OCI-LY7 (cell line): ENCODE measurements at regions not wholly inside any gene's neighbourhood (a gene's known extent, or its start where the extent isn't known, plus 50 kb on each side); places are given as distances from the start of the nearest gene placed in this dataset.

Source experiments
- EZH2phosphoT487 ChIP-seq: fragments of 200-600 bp; sonication (generic); IDR thresholded peaks from 2 replicates; pipeline ENCODE4 v1.6.1; 2018; ENCODE audit warnings: low read depth, borderline replicate concordance, mild to moderate bottlenecking, mixed run types, antibody characterized with exemption, low read length, moderate library complexity, mixed read lengths
- TF ChIP-seq, protein P1 (sequence below): fragments of 200-600 bp; sonication (generic); conservative IDR thresholded peaks from 2 replicates; pipeline ENCODE4 v1.5.1; 2014; ENCODE audit warnings: mild to moderate bottlenecking, antibody characterized with exemption, low read length, moderate library complexity, mixed read lengths

DNA sequence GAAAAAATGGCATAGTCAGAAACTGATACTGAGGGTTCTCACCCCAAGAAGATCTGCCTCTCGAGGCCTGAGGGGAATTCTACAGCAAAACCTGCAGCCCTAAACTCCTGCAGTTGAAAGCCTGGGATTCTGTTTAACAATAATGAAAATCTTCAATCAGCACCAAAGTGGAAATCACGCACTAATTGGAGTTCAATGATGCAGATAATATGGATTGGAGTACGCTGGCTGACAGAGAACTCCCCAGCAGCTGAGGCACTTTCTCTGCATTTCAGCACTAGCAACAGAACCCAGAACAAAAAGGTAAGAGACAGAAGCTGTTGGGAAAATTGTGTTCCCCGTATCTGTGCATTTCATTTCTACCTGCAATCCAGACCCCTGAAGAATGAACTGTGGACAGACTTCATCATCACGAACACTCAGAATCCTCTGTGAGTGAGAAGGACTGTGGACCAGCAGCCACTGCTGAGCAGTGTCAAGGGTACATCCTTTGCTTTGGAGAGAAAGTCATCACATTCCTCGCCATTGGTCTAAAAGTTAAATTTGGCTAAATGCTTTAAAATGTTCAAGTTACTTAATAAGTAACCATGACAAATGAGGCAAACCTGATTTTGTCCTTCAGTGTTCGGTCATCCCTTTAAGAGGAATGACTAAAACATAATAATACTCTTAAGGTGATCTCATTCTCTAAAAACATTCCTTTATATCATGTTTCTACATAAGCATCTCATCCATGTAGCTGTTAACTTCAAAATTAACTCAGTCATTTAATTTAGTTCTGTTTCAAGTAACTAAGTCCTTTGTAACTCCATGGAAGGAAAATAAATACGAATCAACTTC lies 126.1 kb downstream of the GAS1 start:
- TF ChIP-seq, protein P1, sequence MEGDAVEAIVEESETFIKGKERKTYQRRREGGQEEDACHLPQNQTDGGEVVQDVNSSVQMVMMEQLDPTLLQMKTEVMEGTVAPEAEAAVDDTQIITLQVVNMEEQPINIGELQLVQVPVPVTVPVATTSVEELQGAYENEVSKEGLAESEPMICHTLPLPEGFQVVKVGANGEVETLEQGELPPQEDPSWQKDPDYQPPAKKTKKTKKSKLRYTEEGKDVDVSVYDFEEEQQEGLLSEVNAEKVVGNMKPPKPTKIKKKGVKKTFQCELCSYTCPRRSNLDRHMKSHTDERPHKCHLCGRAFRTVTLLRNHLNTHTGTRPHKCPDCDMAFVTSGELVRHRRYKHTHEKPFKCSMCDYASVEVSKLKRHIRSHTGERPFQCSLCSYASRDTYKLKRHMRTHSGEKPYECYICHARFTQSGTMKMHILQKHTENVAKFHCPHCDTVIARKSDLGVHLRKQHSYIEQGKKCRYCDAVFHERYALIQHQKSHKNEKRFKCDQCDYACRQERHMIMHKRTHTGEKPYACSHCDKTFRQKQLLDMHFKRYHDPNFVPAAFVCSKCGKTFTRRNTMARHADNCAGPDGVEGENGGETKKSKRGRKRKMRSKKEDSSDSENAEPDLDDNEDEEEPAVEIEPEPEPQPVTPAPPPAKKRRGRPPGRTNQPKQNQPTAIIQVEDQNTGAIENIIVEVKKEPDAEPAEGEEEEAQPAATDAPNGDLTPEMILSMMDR = no peak
- TF ChIP-seq EZH2phosphoT487 = no peak
